Kidney capillary endothelial cell (primary cell): ENCODE measurements at regions not wholly inside any gene's neighbourhood (a gene's known extent, or its start where the extent isn't known, plus 50 kb on each side); places are given as distances from the start of the nearest gene placed in this dataset.

Experiments
- DNase-seq: peaks from one replicate; pipeline ENCODE4 v3.0.0-alpha.2; 2018; ENCODE audit warnings: low spot score

- no peak for DNase-seq
Measured at GRCh38 chr10:24010436-24010970, 198.4 kb upstream of the KIAA1217 start.

- DNase-seq: no peak
Measured at GRCh38 chr10:24012249-24012803, 196.6 kb upstream of the KIAA1217 start.

GRCh38 chr10:24027107-24027506 lies 181.8 kb upstream of the KIAA1217 start:
- no peak for DNase-seq

- peak; percentile 75 for DNase-seq
Measured at GRCh38 chr10:24034571-24034970, 174.4 kb upstream of the KIAA1217 start.

- no peak for DNase-seq
Measured at GRCh38 chr10:24035761-24036160, 173.2 kb upstream of the KIAA1217 start.

GRCh38 chr10:24039315-24039714 lies 169.6 kb upstream of the KIAA1217 start:
- DNase-seq: no peak

- no peak for DNase-seq
Measured at GRCh38 chr10:24039897-24040296, 169.0 kb upstream of the KIAA1217 start.

- DNase-seq: no peak
Measured at GRCh38 chr10:24041034-24041433, 167.9 kb upstream of the KIAA1217 start.

GRCh38 chr10:24041834-24042233 lies 167.1 kb upstream of the KIAA1217 start:
- no peak for DNase-seq

GRCh38 chr10:24042884-24043283 lies 166.1 kb upstream of the KIAA1217 start:
- no peak for DNase-seq

GRCh38 chr10:24046060-24046459 lies 162.9 kb upstream of the KIAA1217 start:
- DNase-seq: no peak

GRCh38 chr10:24047176-24047575 lies 161.8 kb upstream of the KIAA1217 start:
- no peak for DNase-seq

GRCh38 chr10:24054421-24054820 lies 154.5 kb upstream of the KIAA1217 start:
- no peak for DNase-seq

GRCh38 chr10:24080207-24080606 lies 128.7 kb upstream of the KIAA1217 start:
- peak; percentile 40 for DNase-seq

- no peak for DNase-seq
Measured at GRCh38 chr10:24086296-24087086, 122.4 kb upstream of the KIAA1217 start.

- DNase-seq: no peak
Measured at GRCh38 chr10:24091256-24091655, 117.7 kb upstream of the KIAA1217 start.

- DNase-seq: no peak
Measured at GRCh38 chr10:24096281-24096680, 112.7 kb upstream of the KIAA1217 start.

GRCh38 chr10:24097751-24098207 lies 111.2 kb upstream of the KIAA1217 start:
- DNase-seq: no peak

GRCh38 chr10:24104895-24105294 lies 104.0 kb upstream of the KIAA1217 start:
- no peak for DNase-seq

- no peak for DNase-seq
Measured at GRCh38 chr10:24113901-24114300, 95.0 kb upstream of the KIAA1217 start.

GRCh38 chr10:24114556-24114955 lies 94.4 kb upstream of the KIAA1217 start:
- DNase-seq: no peak

GRCh38 chr10:24115403-24115802 lies 93.5 kb upstream of the KIAA1217 start:
- peak; percentile 89 for DNase-seq

- DNase-seq: peak; percentile 69
Measured at GRCh38 chr10:24118246-24118645, 90.7 kb upstream of the KIAA1217 start.
